ENCODE measurements at regions not wholly inside any gene's neighbourhood (a gene's known extent, or its start where the extent isn't known, plus 50 kb on each side); places are given as distances from the start of the nearest gene placed in this dataset.

DNA sequence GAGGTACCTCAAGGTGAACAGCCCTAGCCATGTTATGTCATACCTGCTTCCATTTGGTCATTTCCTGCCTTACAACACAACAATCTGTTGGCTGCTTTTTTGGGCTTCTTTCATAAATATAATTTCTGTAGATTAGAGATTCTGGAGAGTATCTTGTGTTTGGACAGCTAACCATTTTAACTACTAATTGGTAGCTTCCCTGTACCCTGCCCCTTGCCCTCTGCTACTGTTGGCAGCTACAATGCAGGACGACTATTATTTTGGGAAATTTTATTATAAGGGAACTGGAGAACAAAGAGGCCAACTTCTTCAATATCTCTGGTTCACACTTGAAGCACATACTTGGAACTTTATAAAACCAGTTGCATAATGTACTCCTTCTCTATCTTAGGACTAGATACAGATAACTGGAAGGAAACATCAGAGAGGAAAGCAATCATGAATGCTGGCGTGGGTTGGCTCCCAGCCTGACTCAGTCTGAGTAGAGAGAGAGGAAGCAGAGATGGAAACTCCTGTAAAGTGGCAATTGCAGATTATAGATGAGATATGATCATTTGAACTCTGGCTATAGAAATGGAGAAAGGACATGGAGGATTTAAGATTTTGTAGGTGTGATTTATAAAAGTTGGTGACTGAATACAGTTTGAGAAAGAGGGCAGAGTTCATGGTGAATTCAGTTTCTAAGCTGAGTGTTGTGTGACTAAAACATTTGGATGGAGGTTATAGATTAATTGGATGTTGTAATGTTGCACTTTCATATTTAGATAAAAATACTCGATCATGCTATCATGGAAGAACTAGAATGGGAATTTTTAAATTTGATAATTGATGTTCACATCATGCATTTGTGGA is 74.5 kb downstream of the MDH1 start:
- H3K4me2 ChIP-seq (ENCODE audit: low read length): no peak overlapping the region
- no peak overlapping the region for H3K9ac ChIP-seq (ENCODE audit: low read length)
- no peak overlapping the region for H3K4me3 ChIP-seq (ENCODE audit: low read length)
- no peaks in the 10 kb centered on the region for H3K9me3 ChIP-seq (ENCODE audit: low read length)
- H3K27me3 ChIP-seq (ENCODE audit: insufficient read depth, low read depth, low read length): no peaks in the 10 kb centered on the region
- no peaks in the 10 kb centered on the region for H3K36me3 ChIP-seq (ENCODE audit: insufficient read depth, low read length)
- no peaks in the 10 kb centered on the region for H3K79me2 ChIP-seq (replicated peaks; ENCODE audit: insufficient read depth, low read length)
- H2AFZ ChIP-seq (ENCODE audit: low read depth, low read length): no peak overlapping the region
- H4K20me1 ChIP-seq (ENCODE audit: insufficient read depth): no peaks in the 10 kb centered on the region
- H3F3A ChIP-seq (ENCODE audit: insufficient read depth, low read length, poor library complexity, severe bottlenecking): no peaks in the 10 kb centered on the region
- TF ChIP-seq, protein P1, sequence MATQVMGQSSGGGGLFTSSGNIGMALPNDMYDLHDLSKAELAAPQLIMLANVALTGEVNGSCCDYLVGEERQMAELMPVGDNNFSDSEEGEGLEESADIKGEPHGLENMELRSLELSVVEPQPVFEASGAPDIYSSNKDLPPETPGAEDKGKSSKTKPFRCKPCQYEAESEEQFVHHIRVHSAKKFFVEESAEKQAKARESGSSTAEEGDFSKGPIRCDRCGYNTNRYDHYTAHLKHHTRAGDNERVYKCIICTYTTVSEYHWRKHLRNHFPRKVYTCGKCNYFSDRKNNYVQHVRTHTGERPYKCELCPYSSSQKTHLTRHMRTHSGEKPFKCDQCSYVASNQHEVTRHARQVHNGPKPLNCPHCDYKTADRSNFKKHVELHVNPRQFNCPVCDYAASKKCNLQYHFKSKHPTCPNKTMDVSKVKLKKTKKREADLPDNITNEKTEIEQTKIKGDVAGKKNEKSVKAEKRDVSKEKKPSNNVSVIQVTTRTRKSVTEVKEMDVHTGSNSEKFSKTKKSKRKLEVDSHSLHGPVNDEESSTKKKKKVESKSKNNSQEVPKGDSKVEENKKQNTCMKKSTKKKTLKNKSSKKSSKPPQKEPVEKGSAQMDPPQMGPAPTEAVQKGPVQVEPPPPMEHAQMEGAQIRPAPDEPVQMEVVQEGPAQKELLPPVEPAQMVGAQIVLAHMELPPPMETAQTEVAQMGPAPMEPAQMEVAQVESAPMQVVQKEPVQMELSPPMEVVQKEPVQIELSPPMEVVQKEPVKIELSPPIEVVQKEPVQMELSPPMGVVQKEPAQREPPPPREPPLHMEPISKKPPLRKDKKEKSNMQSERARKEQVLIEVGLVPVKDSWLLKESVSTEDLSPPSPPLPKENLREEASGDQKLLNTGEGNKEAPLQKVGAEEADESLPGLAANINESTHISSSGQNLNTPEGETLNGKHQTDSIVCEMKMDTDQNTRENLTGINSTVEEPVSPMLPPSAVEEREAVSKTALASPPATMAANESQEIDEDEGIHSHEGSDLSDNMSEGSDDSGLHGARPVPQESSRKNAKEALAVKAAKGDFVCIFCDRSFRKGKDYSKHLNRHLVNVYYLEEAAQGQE (IDR thresholded peaks at IDR 0.05; ENCODE audit: borderline replicate concordance): no peak
- no peak for TF ChIP-seq EP300 (conservative IDR thresholded peaks at IDR 0.05; ENCODE audit: poor library complexity, severe bottlenecking)
- TF ChIP-seq MXI1 (conservative IDR thresholded peaks at IDR 0.05; ENCODE audit: poor library complexity, severe bottlenecking): no peak
- no peak for TF ChIP-seq RAD21 (conservative IDR thresholded peaks at IDR 0.05)
- TF ChIP-seq, protein P2, sequence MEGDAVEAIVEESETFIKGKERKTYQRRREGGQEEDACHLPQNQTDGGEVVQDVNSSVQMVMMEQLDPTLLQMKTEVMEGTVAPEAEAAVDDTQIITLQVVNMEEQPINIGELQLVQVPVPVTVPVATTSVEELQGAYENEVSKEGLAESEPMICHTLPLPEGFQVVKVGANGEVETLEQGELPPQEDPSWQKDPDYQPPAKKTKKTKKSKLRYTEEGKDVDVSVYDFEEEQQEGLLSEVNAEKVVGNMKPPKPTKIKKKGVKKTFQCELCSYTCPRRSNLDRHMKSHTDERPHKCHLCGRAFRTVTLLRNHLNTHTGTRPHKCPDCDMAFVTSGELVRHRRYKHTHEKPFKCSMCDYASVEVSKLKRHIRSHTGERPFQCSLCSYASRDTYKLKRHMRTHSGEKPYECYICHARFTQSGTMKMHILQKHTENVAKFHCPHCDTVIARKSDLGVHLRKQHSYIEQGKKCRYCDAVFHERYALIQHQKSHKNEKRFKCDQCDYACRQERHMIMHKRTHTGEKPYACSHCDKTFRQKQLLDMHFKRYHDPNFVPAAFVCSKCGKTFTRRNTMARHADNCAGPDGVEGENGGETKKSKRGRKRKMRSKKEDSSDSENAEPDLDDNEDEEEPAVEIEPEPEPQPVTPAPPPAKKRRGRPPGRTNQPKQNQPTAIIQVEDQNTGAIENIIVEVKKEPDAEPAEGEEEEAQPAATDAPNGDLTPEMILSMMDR (IDR thresholded peaks at IDR 0.05; ENCODE audit: poor library complexity, severe bottlenecking): no peak
- no peak for TF ChIP-seq SMC3 (conservative IDR thresholded peaks at IDR 0.05; ENCODE audit: poor library complexity)
- TF ChIP-seq POLR2AphosphoS5 (IDR thresholded peaks at IDR 0.05): no peak
- no peak for TF ChIP-seq TAF1 (IDR thresholded peaks at IDR 0.05; ENCODE audit: low read depth)
- no peak for TF ChIP-seq EZH2 (IDR thresholded peaks at IDR 0.05; ENCODE audit: borderline replicate concordance, insufficient read depth, low read length, poor library complexity, severe bottlenecking)
- no peak overlapping the region for H3K27ac ChIP-seq (ENCODE audit: low read length)
- no peaks in the 10 kb centered on the region for H3K9me2 ChIP-seq (ENCODE audit: insufficient read depth, low read length)

DNA sequence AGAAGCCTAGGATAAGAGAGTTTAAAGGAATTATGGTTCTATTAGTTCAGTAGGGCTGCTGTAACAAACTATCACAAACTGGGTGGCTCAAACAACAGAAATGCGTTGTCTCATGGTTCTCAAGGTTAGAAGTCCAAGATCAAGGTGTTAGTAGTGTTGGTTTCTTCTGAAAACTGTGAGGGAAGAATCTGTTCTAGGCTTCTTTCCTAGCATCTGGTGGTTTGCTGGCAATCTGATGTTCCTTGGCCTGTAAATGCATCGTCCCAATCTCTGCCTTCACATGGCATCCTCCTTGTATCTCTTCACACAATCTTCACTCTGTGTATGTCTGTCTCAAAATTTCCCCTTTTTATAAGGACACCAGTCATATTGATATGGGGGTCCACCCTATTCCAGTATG is 76.3 kb downstream of the MDH1 start:
- TF ChIP-seq TAF1 (IDR thresholded peaks at IDR 0.05; ENCODE audit: low read depth): no peak
- TF ChIP-seq EP300 (conservative IDR thresholded peaks at IDR 0.05; ENCODE audit: poor library complexity, severe bottlenecking): no peak
- no peak overlapping the region for H3K4me2 ChIP-seq (ENCODE audit: low read length)
- H3K27ac ChIP-seq (ENCODE audit: low read length): no peak overlapping the region
- H3K27me3 ChIP-seq (ENCODE audit: insufficient read depth, low read depth, low read length): no peaks in the 10 kb centered on the region
- no peaks in the 10 kb centered on the region for H3F3A ChIP-seq (ENCODE audit: insufficient read depth, low read length, poor library complexity, severe bottlenecking)
- H2AFZ ChIP-seq (ENCODE audit: low read depth, low read length): no peak overlapping the region
- H3K9me3 ChIP-seq (ENCODE audit: low read length): no peaks in the 10 kb centered on the region
- H3K36me3 ChIP-seq (ENCODE audit: insufficient read depth, low read length): no peaks in the 10 kb centered on the region
- H4K20me1 ChIP-seq (ENCODE audit: insufficient read depth): no peaks in the 10 kb centered on the region
- no peak overlapping the region for H3K4me3 ChIP-seq (ENCODE audit: low read length)
- H3K9ac ChIP-seq (ENCODE audit: low read length): no peak overlapping the region
- H3K9me2 ChIP-seq (ENCODE audit: insufficient read depth, low read length): no peaks in the 10 kb centered on the region
- H3K79me2 ChIP-seq (replicated peaks; ENCODE audit: insufficient read depth, low read length): no peaks in the 10 kb centered on the region

All from neural cell (in vitro differentiated cells).